ENCODE measurements at regions not wholly inside any gene's neighbourhood (a gene's known extent, or its start where the extent isn't known, plus 50 kb on each side); places are given as distances from the start of the nearest gene placed in this dataset.

DNA sequence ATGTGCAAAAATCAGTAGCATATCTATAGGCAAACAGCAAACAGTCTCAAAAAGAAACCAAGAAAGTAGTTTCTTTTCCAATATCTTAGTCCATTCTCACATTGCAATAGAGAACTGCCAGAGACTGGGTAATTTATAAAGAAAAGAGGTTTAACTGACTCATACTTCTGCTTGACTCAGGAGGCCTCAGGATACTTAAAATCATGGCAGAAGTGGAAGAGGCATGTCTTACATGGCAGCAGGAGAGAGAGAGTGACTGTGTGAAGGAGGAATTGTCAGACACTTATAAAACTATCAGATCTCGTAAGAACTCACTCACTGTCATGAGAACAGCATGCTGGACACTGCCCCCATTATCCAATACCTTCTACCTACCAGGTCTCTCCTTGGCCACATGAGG is 327.9 kb upstream of the EPHA3 start:
- in situ Hi-C loops (cut with MboI; ENCODE audit: low pct_ligation_motif_present in 1 of 4, low pct_unique_long_range_greater_than_20kb in 1 of 4, low sequenced_read_pairs in 3 of 4) = no loop called here
- Histone ChIP-seq H3K9me3 (peaks cover 0 to 3% of the 10 kb centered on the region in 2 donors), H3K4me3 (no peak overlapping the region), H3K36me3 (no peaks in the 10 kb centered on the region), H3K27ac (no peak overlapping the region), H3K27me3 (no peaks in the 10 kb centered on the region), H3K4me1 (no peaks in the 10 kb centered on the region)
- no peak for DNase-seq
- WGBS, 2 donors (ENCODE audit: low coverage in 1 of 2) = 33% methylated on average over 1 of the region's 1 CpG
- TF ChIP-seq POLR2AphosphoS5 (IDR thresholded peaks at IDR 0.05) = no peak
- TF ChIP-seq EP300 (IDR thresholded peaks at IDR 0.05; ENCODE audit: low read depth) = no peak
- TF ChIP-seq, protein P1, sequence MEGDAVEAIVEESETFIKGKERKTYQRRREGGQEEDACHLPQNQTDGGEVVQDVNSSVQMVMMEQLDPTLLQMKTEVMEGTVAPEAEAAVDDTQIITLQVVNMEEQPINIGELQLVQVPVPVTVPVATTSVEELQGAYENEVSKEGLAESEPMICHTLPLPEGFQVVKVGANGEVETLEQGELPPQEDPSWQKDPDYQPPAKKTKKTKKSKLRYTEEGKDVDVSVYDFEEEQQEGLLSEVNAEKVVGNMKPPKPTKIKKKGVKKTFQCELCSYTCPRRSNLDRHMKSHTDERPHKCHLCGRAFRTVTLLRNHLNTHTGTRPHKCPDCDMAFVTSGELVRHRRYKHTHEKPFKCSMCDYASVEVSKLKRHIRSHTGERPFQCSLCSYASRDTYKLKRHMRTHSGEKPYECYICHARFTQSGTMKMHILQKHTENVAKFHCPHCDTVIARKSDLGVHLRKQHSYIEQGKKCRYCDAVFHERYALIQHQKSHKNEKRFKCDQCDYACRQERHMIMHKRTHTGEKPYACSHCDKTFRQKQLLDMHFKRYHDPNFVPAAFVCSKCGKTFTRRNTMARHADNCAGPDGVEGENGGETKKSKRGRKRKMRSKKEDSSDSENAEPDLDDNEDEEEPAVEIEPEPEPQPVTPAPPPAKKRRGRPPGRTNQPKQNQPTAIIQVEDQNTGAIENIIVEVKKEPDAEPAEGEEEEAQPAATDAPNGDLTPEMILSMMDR (IDR thresholded peaks at IDR 0.05) = no peak
- TF ChIP-seq POLR2A (IDR thresholded peaks at IDR 0.05) = no peak
- intact Hi-C loops (cut with DNase I; ENCODE audit: low total_unique reads) = no loop called here

DNA sequence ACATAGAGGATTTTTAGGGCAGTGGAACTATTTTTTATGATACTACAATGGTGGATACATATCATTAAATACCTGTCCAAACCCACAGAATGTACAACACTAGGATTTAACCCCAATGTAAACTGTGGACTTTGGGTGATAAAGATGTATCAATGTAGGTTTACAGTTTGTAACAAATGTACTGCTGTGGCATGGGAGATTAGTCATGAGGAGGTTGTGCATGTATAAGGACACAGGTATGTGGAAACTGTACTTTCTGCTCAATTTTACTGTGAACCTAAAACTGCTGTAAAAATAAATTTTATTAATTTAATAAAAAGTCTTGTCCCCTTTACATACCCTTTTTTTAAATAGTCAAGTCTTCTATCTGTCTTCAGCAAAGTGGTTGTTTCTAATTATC is 322.5 kb upstream of the EPHA3 start:
- no peaks in the 10 kb centered on the region for H3K36me3 ChIP-seq
- TF ChIP-seq EP300 (IDR thresholded peaks at IDR 0.05; ENCODE audit: low read depth) = no peak
- TF ChIP-seq POLR2A (IDR thresholded peaks at IDR 0.05) = no peak
- no peak for TF ChIP-seq POLR2AphosphoS5 (IDR thresholded peaks at IDR 0.05)
- TF ChIP-seq, protein P1 (IDR thresholded peaks at IDR 0.05) = no peak
- intact Hi-C loops (cut with DNase I; ENCODE audit: low total_unique reads) = no loop called here
- no peak for DNase-seq
- no peaks in the 10 kb centered on the region for H3K4me1 ChIP-seq
- H3K9me3 ChIP-seq = peaks cover 0 to 3% of the 10 kb centered on the region in 2 donors
- no peak overlapping the region for H3K4me3 ChIP-seq
- in situ Hi-C loops (cut with MboI; ENCODE audit: low pct_ligation_motif_present in 1 of 4, low pct_unique_long_range_greater_than_20kb in 1 of 4, low sequenced_read_pairs in 3 of 4) = no loop called here
- no peaks in the 10 kb centered on the region for H3K27me3 ChIP-seq
- no peak overlapping the region for H3K27ac ChIP-seq

DNA sequence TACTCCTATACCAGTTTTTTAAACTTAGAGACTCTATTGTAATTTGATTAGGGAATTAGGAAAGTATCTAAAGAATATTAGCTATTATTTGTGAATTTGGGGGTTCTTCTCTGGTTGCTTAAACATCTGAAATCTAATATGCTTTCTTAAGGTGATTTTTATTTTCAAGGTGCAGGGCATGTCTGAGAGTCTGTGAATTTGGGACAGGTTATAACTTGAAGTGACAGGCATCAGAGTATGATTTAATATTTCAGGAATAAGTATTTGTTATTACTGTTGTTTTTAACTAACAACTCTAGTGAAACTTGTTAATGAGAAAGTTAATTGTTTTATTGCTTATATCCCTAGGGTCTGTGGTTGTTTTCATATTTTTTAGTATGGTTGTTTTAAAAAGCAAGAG is 321.6 kb upstream of the EPHA3 start:
- peaks cover 0 to 3% of the 10 kb centered on the region in 2 donors for H3K9me3 ChIP-seq
- no peaks in the 10 kb centered on the region for H3K4me1 ChIP-seq
- H3K27ac ChIP-seq = no peak overlapping the region
- no peaks in the 10 kb centered on the region for H3K36me3 ChIP-seq
- intact Hi-C loops (cut with DNase I; ENCODE audit: low total_unique reads) (no loop called here), in situ Hi-C loops (cut with MboI; ENCODE audit: low pct_ligation_motif_present in 1 of 4, low pct_unique_long_range_greater_than_20kb in 1 of 4, low sequenced_read_pairs in 3 of 4) (no loop called here)
- DNase-seq = no peak
- H3K4me3 ChIP-seq = no peak overlapping the region
- H3K27me3 ChIP-seq = no peaks in the 10 kb centered on the region
- TF ChIP-seq POLR2AphosphoS5 (IDR thresholded peaks at IDR 0.05) = no peak
- TF ChIP-seq, protein P1 (IDR thresholded peaks at IDR 0.05) = no peak
- TF ChIP-seq POLR2A (IDR thresholded peaks at IDR 0.05) = no peak
- TF ChIP-seq EP300 (IDR thresholded peaks at IDR 0.05; ENCODE audit: low read depth) = no peak

DNA sequence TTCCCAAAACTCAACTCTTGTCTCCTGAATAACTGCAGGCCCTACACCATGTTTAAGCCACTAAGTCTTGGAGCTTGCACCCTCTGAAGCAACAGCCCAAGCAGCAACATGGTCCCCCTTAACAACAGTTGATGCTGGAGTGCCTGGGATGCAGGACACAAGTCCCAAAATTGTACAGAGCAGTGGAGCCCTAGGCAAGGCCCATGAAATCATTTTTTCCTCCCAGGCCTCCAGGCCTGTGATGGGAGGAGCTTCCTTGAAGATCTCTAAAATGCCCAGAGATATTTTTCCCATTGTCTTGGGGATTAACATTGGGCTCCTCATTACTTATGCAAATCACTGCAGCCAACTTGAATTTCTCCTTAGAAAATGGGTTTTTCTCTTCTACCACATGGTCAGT is 311.9 kb upstream of the EPHA3 start:
- TF ChIP-seq, protein P1 (IDR thresholded peaks at IDR 0.05) = no peak
- no peak for TF ChIP-seq POLR2AphosphoS5 (IDR thresholded peaks at IDR 0.05)
- TF ChIP-seq EP300 (IDR thresholded peaks at IDR 0.05; ENCODE audit: low read depth) = no peak
- TF ChIP-seq POLR2A (IDR thresholded peaks at IDR 0.05) = no peak
- H3K4me1 ChIP-seq = no peaks in the 10 kb centered on the region
- in situ Hi-C loops (cut with MboI; ENCODE audit: low pct_ligation_motif_present in 1 of 4, low pct_unique_long_range_greater_than_20kb in 1 of 4, low sequenced_read_pairs in 3 of 4) = no loop called here
- peaks cover 0 to 16% of the 10 kb centered on the region in 2 donors for H3K9me3 ChIP-seq
- no peaks in the 10 kb centered on the region for H3K27me3 ChIP-seq
- no peak overlapping the region for H3K4me3 ChIP-seq
- DNase-seq = no peak
- no peaks in the 10 kb centered on the region for H3K36me3 ChIP-seq
- intact Hi-C loops (cut with DNase I; ENCODE audit: low total_unique reads) = no loop called here
- no peak overlapping the region for H3K27ac ChIP-seq

All from transverse colon (tissue), 4 donors.